ENCODE measurements at regions not wholly inside any gene's neighbourhood (a gene's known extent, or its start where the extent isn't known, plus 50 kb on each side); places are given as distances from the start of the nearest gene placed in this dataset.

- in situ Hi-C loops (cut with HindIII; ENCODE audit: low sequenced_read_pairs) = no loop called here
These were observed 316.3 kb downstream of the METTL4 start for GRCh38 chr18:2254977-2255376.

GRCh38 chr18:2256577-2256976 lies 314.7 kb downstream of the METTL4 start:
- in situ Hi-C loops (cut with HindIII; ENCODE audit: low sequenced_read_pairs) = no loop called here

- in situ Hi-C loops (cut with HindIII; ENCODE audit: low sequenced_read_pairs) = no loop called here
These were observed 312.4 kb downstream of the METTL4 start for GRCh38 chr18:2258954-2259353.

DNA sequence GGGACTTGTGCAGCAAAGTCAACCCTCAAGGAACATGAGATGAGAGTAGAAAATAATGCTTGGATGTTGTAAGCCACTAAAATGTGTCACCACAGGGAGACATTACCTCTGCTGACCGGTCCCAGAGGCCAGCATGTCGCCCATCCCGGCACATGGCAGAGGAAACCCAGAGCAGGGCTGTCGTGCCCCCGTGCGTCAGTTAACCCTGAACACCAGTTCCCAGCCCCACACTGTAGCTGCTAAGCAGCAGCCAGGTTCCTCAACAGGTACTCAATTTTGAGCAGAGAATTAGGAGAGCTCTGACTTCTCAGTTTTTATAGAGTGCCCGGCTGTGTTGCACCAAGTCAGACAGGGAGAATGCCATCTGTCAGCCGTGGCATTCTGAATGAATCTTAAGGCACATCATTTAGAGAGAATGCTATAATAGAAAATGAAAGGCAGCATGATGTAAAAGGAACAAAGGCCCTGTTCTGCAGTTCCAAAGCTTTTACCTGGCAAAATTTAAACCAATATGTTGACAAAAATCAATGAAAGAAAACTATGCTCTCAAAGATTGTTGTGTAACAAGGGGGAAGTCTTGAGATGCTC lies 307.9 kb downstream of the METTL4 start:
- in situ Hi-C loops (cut with HindIII; ENCODE audit: low sequenced_read_pairs) = no loop called here

DNA sequence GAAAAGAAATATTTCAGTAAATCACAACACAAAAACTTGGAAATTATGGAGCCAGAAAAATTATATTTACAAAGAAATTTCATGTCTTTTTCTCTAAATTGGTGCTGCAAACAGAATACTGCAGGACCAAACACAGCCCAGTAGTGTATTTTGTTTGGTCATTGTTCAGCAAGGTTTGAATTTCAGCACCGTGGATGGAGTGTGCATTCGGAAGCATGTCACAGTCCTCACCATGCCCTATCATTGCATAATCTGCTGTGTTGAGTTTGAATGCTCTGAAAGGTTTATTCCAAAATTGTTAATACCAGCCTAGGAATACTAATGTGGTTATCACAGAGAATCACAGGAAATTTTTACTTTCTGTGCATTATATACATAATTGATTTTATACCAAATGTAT lies 296.7 kb downstream of the METTL4 start:
- in situ Hi-C loops (cut with HindIII; ENCODE audit: low sequenced_read_pairs) = no loop called here

DNA sequence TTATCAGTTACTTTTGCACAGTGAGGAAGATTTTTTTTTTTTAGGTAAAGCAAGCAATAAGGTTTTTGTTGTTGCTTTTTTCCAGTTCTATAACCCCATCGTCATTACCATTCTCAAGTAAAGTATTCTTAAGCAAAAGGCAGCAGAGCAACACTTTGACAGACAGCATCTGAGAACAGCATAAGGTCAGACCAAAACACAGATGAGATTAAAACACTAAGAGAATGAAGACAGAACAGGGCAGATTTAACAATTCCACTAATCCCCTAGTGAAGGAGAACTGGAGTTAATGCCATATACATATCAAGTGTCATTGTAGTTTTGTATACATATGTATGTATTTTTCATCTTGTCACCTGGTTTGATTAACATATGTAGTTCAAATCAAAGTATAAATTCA lies 290.2 kb downstream of the METTL4 start:
- in situ Hi-C loops (cut with HindIII; ENCODE audit: low sequenced_read_pairs) = no loop called here

- in situ Hi-C loops (cut with HindIII; ENCODE audit: low sequenced_read_pairs) = no loop called here
These were observed 289.6 kb downstream of the METTL4 start for GRCh38 chr18:2281523-2282199.

- in situ Hi-C loops (cut with HindIII; ENCODE audit: low sequenced_read_pairs) = no loop called here
These were observed 278.0 kb downstream of the METTL4 start for GRCh38 chr18:2293109-2293839.

GRCh38 chr18:2301316-2301715 lies 270.0 kb downstream of the METTL4 start:
- in situ Hi-C loops (cut with HindIII; ENCODE audit: low sequenced_read_pairs) = no loop called here

DNA sequence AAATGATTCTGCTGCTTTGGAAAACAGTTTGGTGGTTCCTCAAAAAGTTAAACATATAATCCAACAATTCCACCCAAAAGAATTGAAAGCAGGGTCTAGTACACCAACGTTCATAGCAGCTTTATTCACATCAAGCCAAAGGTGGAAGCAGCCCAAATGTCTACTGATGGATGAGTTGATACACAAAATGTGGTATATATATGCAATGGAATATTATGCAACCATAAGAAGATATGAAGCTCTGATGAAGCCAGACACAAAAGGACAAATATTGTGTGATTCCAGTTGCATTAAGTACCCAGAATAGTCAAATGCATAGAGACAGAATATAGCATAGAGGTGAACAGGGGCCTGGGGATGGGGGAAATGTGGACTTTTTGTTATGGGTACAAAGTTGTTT lies 269.3 kb downstream of the METTL4 start:
- in situ Hi-C loops (cut with HindIII; ENCODE audit: low sequenced_read_pairs) = no loop called here

- in situ Hi-C loops (cut with HindIII; ENCODE audit: low sequenced_read_pairs) = no loop called here
These were observed 268.4 kb downstream of the METTL4 start for GRCh38 chr18:2302628-2303516.

DNA sequence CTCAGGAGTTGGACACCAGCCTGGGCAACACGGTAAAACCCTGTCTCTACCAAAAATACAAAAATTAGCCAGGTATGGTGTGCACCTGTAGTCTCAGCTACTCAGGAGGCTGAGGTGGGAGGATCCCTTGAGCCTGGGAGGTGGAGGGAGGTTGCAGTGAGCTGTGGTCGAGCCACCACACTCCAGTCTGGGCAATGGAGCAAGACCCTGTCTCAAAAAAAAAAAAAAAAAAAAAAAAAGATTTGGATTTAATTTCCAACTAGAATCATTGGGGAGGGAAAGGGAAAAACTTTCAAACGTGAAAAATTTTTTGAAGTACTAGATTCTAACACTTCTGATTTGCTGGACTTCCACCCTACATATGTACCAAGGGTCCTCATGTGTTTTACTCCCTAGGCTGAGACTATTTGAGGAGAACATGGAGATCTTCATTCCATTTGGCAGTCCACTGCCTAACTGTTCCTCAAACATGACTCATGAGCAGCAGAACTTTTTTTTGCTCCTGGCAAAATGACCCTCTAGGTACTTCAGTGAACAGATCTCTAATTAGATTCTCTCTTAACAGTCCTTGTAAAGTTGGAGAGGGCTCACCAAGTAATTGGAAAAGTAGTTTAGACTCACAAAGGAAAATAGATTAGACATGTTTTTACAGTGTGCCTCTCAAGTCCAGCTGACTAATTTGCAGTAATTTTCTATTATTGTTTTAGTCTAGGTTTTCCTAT lies 267.6 kb downstream of the METTL4 start:
- in situ Hi-C loops (cut with HindIII; ENCODE audit: low sequenced_read_pairs) = no loop called here

DNA sequence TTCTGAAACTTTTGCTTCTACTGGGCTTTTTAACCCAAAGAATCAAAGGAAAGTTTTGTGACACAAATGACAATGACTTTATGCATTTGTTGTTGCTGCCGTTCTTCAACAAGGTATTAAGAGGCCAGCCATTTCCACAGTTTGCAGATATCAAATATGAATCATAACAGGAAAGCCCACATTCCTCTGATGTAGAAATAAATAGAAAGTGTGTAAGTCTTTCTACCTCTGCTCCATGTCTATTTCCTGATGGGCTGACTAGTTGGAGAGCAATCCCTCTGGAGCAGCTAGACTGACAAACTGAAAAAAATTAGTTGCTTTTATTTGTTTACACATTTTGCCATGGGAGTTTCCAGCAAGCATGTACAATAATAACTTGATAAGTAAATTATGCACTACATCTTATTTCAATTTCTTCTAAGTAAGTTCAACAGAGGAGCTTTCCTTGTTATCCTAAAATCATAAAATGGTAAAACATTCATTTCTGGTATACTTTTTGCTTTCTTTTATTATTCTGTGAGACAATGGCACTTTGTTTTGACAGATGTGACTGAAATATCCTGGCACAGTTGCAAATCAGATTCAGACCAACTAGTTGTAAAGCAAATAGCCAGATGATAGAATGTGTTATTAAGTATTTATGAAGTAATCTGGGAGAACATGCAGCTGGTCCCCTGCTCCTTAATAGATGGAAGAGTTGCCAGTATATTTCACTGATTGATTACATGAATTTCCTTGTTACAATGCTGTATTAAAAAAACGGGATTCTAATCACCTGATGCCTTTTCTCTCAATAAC lies 266.7 kb downstream of the METTL4 start:
- in situ Hi-C loops (cut with HindIII; ENCODE audit: low sequenced_read_pairs) = no loop called here

DNA sequence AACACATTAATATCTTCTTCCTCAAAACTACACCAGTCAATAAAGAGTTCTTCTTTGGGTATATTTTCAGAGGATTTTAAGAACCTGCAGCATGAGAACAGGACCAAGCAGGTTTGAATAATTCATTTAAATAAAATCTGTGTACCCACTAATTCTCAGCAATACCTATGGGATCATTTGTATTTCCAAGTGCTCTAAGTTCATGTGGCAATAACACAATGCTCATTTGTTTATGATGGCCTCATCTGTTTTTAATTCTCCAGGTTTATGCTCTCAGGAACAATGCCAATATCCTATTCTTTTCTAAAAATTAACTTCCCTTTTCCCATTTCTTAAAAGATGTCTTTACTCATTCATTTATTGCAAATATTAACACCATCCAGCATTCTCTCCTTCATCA lies 264.7 kb downstream of the METTL4 start:
- in situ Hi-C loops (cut with HindIII; ENCODE audit: low sequenced_read_pairs) = no loop called here

DNA sequence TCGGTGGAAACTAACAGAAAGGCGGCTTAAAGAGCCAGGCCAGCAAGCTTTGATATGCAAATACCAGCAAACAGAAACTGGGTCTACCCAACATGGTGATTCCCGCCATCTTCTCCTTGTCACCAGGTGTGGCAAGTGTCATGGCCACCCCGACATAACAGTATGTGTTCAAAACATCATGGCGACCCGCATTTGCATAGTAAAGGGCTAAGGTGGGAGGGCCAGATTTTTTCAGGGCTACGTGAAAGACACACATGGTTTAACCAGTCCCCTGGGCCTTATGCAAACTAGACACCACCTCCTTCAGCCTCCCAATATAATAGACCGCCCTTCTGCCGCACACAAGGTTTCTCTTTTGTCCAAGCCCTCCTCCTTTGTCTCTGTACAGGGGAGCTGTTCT lies 260.4 kb downstream of the METTL4 start:
- in situ Hi-C loops (cut with HindIII; ENCODE audit: low sequenced_read_pairs) = no loop called here

- in situ Hi-C loops (cut with HindIII; ENCODE audit: low sequenced_read_pairs) = no loop called here
These were observed 258.9 kb downstream of the METTL4 start for GRCh38 chr18:2312440-2312839.

DNA sequence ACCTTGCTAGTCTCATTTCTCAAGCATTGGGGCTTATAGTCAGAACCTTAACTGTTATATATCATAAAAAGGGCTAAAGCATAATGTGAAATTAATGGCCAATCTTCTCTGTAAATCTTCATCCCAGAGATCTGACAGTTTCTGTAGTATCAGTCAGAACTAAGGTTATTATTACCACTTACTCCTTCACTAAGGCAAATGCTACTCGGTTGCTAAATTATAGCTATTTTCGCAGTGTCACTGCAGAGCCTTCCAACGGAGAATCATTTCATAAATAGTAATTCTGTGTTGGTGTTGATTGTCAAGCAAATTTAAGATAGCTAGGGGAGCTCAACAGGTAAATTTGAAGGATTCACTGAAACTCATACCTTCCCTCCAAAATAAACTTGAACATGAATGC lies 258.0 kb downstream of the METTL4 start:
- in situ Hi-C loops (cut with HindIII; ENCODE audit: low sequenced_read_pairs) = no loop called here

GRCh38 chr18:2316082-2316750 lies 255.1 kb downstream of the METTL4 start:
- in situ Hi-C loops (cut with HindIII; ENCODE audit: low sequenced_read_pairs) = no loop called here

Data from endothelial cell of hepatic sinusoid (primary cell).